Astrocyte of the hippocampus (primary cell): ENCODE measurements at regions not wholly inside any gene's neighbourhood (a gene's known extent, or its start where the extent isn't known, plus 50 kb on each side); places are given as distances from the start of the nearest gene placed in this dataset.
A peak's percentile ranks its signal among the peaks of the same experiment; 100 is the strongest.

Experiments
- DNase-seq: peaks from one replicate; pipeline ENCODE4 v3.0.0; 2011; ENCODE audit warnings: low read depth, low spot score

DNA sequence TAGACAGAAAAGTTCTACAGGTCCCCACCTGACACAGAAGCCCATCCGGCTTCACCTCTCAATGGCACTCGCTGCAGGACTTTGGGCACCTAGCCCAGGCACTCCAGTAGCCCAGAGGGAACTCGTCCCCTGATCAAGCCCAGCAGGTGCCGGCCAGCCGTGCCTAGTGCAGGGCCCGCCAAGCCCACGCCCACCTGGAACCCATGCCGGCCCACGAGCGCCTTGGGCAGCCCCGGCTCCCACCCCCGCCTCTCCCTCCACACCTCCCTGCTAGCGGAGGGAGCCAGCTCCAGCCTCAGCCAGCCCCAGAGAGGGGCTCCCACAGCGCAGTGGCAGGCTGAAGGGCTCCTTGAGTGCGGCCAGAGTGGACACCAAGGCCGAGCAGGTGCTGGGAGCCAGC is 268.8 kb downstream of the SLITRK1 start:
- no peak for DNase-seq

DNA sequence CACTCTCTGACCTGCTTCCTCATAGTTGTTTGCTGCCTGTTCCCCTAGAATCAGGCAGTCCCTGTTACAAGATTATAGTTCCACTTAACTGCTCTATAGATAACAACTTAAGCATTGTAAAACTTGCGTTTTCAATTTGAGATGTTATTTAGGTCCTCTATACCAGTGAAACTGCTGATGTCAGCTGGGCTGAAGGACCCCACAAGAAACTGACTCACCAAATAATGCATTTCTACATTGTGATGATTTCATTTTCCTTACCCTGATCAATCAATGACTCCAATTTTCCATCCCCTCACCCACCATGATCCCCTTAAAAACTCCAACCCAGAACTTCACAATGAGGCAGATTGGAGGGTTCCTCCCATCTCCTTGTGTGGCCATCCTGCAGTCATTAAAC is 280.7 kb downstream of the SLITRK1 start:
- no peak for DNase-seq

DNA sequence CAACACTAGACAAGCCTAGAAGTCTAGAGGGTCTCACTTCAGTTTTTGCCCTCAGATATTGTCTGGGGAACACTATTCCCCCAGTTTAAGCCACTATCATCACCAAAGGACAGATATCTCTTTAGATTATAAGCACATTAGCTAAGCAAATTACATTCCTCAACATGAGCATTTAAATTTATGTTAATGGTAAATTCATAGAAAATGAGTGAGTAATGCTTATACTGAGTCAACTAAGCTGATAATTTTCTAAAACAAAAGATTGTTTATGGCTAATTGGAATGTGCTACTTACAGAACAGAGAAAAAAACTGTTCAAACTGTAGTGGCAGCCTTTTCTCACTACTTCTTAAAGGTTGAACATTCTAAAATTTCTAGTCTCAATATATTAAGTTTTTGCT is 290.2 kb downstream of the SLITRK1 start:
- DNase-seq = no peak

GRCh38 chr13:83589814-83590213 is 292.5 kb downstream of the SLITRK1 start:
- no peak for DNase-seq

- no peak for DNase-seq
Observed at GRCh38 chr13:83577183-83577582, 305.1 kb downstream of the SLITRK1 start.

DNA sequence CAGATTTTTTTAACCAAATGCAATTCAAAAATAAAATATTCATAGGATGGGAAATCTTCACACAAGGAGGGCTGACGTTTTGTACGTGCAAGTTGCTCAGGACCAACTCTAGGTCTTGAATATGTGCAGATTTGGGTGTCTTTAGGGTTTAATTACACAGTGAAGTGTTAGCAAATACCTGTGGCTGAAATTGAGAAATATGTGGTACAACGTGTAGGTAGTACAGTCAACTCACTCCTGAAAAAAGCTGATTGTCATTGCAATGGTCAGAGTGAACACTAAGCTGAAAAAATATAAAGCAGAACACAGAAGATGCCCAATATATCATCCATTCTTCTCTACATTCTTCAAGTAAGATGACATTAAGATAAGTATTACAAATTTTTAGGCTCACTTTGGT is 314.3 kb downstream of the SLITRK1 start:
- no peak for DNase-seq

GRCh38 chr13:83563499-83563898 is 318.8 kb downstream of the SLITRK1 start:
- DNase-seq = no peak

GRCh38 chr13:83557845-83558244 is 324.4 kb downstream of the SLITRK1 start:
- DNase-seq = no peak

DNA sequence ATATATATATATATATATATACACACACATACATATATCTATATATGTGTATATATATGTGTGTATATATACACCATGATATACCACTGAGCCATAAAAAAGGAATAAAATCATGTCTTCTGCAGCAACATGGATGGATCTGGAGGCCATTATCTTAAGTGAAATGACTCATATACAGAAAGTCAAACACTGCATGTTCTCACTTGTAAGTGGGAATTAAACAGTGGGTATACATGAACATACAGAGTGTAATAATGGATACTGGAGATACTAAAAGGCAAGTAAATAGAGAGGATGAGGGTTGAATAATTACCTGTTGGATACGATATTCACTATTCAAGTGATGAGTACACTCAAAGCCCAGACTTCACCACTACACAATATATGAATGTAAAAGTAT is 332.6 kb downstream of the SLITRK1 start:
- DNase-seq = no peak

DNA sequence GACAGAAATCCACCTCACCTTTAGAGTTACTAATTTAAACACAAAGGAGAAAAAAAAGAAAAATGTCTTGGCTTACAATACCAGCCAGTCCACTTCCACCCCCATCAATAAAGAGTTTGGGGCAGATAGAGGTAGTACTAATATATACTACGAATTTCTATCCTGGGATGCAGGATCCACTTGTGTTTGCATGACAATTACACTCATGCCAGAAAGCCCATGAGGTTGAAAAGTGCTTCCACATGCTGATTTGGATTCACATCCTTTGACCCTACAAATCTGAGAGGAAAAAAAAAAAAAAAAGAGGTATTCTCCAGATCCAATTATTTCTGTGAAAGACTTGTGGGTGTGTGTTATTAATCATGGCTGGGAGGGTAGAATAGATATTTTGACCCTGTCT is 335.2 kb downstream of the SLITRK1 start:
- DNase-seq = no peak

- no peak for DNase-seq
Observed at GRCh38 chr13:83546476-83546875, 335.8 kb downstream of the SLITRK1 start.

GRCh38 chr13:83538636-83539035 is 343.6 kb downstream of the SLITRK1 start:
- no peak for DNase-seq

GRCh38 chr13:83536941-83537340 is 345.3 kb downstream of the SLITRK1 start:
- DNase-seq = no peak

- DNase-seq = no peak
Observed at GRCh38 chr13:83536153-83536552, 346.1 kb downstream of the SLITRK1 start.

GRCh38 chr13:83532809-83533208 is 349.5 kb downstream of the SLITRK1 start:
- DNase-seq = no peak

GRCh38 chr13:83531022-83531421 is 351.3 kb downstream of the SLITRK1 start:
- no peak for DNase-seq

DNA sequence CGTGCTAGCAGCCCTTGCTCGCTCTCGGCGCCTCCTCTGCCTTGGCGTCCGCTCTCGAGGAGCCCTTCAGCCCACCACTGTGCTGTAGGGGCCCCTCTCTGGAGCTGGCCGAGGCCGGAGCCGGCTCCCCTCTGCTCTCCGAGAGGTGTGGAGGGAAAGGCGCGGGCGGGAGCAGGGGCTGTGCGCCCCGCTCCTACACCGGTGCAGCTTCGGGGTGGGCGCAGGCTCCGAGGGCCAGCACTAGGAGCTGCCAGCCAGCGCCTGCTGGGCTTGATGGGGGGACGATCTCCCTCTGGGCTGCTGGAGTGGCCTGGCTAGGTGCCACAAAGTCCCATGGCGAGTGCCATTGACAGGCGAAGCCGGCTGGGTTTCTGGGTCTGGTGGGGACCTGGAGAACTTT is 365.5 kb downstream of the SLITRK1 start:
- no peak for DNase-seq

GRCh38 chr13:83515268-83516015 is 366.8 kb downstream of the SLITRK1 start:
- DNase-seq = peak; percentile 57

DNA sequence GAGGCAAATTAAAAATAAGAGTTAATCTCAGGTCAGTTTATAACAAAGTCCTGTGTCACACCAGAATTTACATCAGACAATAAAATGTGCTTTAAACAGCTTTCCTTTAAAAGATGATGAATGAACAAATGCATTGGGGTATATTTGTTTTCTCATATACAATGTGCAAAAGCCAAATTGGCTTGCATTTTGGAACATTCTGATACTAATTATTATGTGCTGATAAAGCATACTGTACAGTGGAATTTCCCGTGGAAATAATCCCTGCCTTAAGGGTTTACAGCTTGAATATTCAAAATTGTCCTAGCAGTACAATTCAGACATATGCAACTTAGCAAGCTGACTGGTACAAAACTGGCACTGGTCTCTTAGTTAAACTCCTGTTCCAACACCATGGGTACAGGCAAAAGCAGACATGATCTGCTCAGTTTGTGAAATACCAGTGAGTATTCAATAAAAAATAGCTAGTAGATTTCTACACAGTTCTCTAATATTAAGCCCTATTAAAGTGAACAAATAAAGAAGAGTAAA is 373.4 kb downstream of the SLITRK1 start:
- DNase-seq = no peak

- peak; percentile 27 for DNase-seq
Observed at GRCh38 chr13:83503424-83503823, 378.9 kb downstream of the SLITRK1 start.

DNA sequence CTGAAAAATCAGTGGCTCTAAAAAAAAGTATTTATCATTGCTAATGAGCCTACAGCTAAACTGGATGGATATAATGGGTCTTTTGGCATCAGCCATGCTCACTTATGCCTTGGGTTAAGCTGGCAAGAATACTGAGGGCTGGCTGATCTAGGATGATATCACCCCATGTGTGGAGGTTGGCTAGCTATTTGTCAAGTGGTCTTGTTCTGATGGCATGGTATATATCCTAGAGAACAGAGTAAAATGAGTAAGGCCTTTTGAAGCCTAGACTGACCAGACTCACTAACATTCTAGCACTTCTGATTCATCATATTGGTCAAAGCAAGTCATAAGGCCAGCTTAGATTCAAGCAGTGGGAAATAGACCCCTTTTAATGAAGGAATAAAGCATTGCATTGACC is 383.0 kb downstream of the SLITRK1 start:
- DNase-seq = peak; percentile 49

DNA sequence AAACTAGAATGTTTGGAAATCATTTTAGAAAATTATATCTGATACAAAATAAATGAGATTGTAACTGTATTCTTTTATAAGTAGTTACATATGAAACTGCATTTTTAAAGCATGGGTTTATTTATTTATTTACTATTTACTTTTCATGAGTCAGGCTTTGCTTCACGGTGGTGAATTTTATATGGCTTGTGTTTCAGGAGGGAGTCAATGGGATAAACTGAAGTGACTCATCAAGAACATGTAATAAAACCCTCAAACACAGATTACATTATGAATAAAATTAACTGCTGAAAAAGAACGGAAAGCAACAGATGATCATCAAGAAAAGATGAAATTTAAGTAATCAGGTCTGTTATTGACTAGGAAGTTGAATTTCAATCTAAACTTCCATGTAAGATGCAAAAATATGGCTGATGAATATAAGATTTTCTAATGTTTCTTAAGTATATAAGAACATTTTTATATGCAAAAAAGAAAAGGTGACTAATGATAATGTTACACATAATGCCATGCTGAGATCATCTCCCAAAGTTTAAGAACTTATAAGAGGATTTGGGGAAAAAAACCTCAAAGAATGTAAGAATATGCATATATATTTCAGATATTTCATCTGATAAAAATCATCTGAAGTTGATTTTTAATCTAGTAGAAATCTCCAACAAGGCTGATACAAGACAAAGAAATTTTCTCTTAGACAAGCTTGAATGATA is 383.6 kb downstream of the SLITRK1 start:
- DNase-seq = peak; percentile 23

DNA sequence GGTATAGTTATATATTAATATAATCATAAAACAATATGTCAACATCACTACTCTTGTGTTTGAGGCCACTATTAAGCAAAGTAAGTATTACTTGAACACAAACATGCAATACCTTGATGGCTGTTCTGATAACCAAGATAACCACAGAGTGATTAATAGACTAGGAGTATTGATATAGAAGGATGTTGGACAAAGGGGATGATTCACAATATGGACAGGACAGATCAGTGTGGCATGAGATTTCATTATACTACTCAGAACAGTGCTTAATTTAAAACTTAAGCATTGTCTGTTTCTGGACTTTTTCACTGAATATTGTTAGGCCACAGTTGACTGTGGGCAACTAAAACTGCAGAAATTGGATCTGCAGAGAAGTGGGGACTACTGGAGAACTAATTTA is 384.2 kb downstream of the SLITRK1 start:
- no peak for DNase-seq
